Amygdala (tissue), 56 donors: ENCODE measurements at regions not wholly inside any gene's neighbourhood (a gene's known extent, or its start where the extent isn't known, plus 50 kb on each side); places are given as distances from the start of the nearest gene placed in this dataset.
"Not testable (repeated sequence)": the region's sequence is repeated elsewhere in the genome, so short reads cannot be mapped to it uniquely, and the experiment has no call there.

ENCODE experiments used
- DNase-seq, 56 donors: peaks; one replicate each; lab custom pipeline; 2025; lab: John Stamatoyannopoulos, UW

- DNase-seq, result no peak
These were observed 388.8 kb downstream of the ZFHX3 start for GRCh38 chr16:72658888-72659717.

- no peak for DNase-seq
These were observed 390.1 kb downstream of the ZFHX3 start for GRCh38 chr16:72657791-72658190.

GRCh38 chr16:72657164-72657563 is 390.8 kb downstream of the ZFHX3 start:
- no peak for DNase-seq

DNA sequence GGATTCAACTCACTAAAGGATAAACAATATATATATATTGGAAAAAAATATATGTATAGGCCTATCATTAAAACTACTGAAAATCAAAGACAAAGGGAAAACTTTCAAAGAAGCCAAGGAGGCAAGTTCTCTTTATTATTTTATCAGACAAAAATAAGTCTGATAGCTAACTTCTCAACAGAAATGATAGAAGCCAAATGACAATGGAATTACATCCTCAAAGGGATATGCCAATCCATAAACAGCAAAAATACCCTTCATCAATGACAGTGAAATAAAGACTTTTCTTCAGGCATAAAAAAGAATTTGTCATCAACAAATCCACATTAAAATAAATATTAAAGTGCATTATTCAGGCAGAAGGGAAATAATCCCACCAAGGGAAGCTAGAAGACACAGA is 393.4 kb downstream of the ZFHX3 start:
- DNase-seq, result no peak

DNA sequence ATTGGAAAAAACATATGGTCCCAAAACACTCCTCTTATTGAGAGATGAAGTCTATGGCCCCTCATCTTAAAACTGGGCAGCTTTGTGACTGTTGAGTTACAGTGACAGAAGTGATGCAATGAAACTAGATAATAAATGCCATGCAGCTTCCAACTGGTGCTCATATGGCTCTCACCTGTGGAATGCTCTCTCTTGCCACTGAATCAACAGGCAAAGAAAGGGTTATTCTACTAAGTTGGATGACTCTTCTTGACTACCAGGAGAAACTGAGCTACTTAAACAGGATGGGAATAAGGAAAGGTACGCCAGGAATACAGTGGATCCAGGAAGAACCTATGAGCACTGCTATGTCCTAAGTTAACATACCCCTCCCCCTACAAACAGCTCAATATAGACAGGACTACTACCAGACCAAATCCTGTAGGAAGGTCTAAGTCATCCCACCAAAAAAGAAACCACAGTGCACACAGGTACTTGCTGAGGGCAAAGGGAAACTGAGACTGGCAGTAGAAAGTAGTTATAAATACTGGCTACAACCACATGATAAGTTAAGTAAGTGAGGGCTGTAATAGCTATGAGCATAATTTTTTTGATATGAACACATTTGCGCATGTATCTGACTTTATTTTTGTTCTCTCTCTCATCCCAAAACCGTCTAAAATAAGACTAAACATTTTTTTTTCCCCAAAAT is 398.5 kb downstream of the ZFHX3 start:
- no peak for DNase-seq

- no peak for DNase-seq
These were observed 401.3 kb downstream of the ZFHX3 start for GRCh38 chr16:72646615-72647014.

DNA sequence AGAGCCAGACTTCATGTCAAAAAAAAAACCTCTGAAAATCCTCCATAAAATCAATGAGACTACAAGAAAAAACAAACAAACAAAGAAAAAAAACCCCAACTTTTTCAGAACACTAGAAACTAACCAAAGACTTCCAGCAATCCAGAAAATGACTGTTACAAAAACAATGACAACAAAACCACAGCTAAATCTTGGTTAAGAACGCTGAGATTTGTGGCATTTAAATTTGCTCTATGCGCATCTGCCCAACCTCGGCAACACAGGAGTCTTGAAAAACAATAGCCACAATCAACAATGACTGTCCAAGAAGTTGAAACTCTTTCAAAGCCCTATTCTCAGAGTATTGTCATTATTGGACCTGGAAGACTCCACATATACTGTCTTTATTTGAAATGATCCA is 402.4 kb downstream of the ZFHX3 start:
- no peak for DNase-seq

DNA sequence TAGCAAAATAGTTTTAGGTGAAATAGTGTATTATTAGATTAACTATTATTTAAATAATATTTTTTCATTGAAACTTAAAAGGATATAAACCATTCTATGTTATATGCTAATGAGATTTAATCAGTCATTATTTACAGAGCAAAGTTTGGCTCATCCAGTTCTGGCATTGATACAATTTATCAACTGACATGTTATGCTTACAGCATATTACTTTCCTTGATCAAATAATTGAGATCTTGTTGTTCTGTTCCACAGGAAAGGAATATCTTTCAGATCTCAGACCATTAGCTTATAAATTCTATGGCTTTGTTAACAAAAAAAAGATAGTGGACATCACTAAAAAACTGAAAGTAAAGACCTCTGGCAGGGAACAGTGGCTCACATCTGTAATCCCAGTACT is 403.0 kb downstream of the ZFHX3 start:
- DNase-seq, result no peak

- DNase-seq, result no peak
These were observed 408.4 kb downstream of the ZFHX3 start for GRCh38 chr16:72639494-72639893.

GRCh38 chr16:72637306-72637705 is 410.6 kb downstream of the ZFHX3 start:
- DNase-seq, result no peak

DNA sequence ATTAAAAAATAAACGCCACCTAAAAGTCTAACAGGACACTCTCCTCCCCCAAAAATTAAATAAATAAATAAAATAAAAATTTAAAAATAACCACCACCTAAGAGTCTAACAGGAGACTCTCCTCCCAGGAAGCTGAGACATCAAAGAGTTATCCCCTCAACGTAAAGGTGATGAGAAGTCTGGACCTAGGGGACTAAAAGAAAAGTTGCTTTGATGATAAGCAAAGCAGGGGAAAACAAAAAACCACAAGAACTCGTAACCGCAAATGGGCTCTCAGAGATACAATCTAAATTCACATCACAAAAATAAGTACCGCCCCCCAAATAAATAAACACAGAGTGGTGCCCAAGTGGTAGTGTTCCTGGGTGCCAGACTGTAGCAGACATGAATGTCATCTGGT is 412.2 kb downstream of the ZFHX3 start:
- no peak for DNase-seq

- DNase-seq, result no peak
These were observed 412.8 kb downstream of the ZFHX3 start for GRCh38 chr16:72635104-72635503.

DNA sequence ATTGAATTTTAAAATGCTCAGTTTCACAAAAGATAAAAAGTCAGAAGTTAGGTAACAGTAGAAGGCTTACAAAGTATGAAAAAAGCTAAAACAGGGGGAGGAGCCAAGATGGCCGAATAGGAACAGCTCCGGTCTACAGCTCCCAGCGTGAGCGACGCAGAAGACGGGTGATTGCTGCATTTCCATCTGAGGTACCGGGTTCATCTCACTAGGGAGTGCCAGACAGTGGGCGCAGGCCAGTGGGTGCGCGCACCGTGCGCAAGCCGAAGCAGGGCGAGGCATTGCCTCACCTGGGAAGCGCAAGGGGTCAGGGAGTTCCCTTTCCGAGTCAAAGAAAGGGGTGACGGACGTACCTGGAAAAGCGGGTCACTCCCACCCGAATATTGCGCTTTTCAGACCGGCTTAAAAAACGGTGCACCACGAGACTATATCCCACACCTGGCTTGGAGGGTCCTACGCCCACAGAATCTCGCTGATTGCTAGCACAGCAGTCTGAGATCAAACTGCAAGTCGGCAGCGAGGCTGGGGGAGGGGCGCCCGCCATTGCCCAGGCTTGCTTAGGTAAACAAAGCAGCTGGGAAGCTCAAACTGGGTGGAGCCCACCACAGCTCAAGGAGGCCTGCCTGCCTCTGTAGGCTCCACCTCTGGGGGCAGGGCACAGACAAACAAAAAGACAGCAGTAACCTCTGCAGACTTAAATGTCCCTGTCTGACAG is 420.6 kb downstream of the ZFHX3 start:
- not testable (repeated sequence) for DNase-seq

DNA sequence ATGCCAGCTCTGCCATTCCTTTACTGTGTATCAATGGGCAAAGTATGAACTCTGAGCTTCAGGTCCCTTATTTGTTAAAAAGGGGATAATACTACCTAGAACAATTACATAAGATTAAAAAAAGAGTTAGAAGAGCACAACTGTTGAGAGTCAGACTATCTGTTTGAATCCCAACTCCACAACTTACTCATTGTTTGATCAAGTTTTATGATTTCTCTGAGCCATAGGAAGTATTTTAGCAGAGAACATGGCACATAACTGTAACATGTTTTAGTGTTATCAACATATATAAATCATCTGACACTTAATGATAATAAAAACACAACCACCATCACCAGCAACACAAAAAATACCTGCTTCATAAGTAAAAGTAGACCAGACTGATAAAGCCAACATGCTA is 421.3 kb downstream of the ZFHX3 start:
- no peak for DNase-seq

DNA sequence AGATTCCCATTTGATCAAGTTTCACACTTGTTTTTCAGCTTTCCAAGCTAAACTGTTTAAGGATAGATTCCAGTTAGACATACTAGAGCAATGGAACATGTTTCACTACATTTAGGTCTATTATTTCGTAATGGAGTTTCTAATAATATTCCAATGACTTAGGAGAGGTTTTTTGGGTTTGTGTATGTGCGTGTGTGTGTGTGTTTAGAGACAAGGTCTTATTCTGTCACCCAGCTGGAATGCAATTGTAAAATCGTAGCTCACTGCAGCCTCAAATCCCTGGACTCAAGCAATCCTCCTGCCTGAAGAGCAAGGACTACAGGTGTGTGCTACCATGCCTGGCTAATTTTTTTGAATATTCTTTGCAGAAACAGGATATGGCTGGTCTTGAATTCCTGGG is 426.3 kb downstream of the ZFHX3 start:
- DNase-seq, result no peak

DNA sequence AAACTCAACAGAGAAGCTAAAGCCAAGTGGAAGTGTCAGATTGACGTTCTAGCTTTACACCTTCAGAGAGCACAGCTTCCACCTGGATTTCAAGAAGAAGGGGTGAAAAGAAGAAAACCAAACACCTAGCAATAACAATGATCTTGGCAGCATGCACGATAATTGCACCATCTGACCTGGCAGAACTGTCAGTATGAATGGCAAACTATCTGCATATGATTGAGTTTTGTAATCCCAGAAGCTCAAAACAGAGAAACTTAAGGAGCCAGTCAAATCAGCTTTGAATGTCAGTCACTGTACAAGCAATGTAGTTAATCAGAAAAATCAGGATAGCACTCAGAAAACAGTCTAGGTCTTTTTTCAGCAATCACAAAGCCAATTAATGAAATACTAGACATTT is 427.1 kb downstream of the ZFHX3 start:
- DNase-seq, result no peak

- DNase-seq, result no peak
These were observed 427.6 kb downstream of the ZFHX3 start for GRCh38 chr16:72620348-72620747.

- no peak for DNase-seq
These were observed 432.1 kb downstream of the ZFHX3 start for GRCh38 chr16:72615856-72616255.

GRCh38 chr16:72612718-72613117 is 435.2 kb downstream of the ZFHX3 start:
- no peak for DNase-seq

DNA sequence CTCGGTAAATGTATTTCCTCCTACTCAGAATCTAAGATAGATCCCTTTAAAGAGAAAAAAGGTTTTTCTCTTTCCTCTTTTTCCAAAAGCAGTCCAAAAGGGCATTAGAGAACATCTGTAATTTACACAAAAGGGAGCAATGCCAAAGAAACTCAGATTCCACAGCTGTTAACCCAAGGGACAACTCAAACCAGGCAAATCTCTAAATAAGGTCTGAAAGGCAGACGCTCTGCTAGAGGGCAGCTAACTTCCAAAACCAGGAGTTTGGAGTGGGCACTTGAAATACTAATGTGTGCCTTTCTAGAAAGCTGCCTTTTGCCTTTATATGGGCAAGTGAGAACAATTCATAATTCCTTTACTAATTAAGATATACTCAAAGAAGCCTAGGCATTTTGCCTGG is 435.7 kb downstream of the ZFHX3 start:
- DNase-seq, result no peak

DNA sequence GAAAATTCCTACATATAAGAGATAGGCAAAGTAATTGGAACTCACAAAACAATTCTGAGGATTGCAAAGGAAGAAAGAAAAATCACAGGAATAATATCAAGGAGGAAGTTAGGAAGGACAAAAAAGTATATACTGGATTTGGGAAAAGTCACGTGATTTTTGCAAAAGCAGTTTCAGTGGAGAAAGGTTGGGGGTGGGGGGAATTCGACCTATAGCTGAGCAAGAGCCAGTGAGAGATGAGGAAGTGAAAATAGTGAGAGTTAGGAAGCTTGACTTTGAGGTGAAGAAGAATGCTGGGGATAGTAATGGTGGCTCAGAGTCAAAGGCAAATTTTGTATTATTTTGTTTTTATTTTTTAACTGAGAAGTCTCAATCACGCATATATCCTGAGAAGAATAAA is 438.0 kb upstream of the PMFBP1 start:
- DNase-seq, result no peak

DNA sequence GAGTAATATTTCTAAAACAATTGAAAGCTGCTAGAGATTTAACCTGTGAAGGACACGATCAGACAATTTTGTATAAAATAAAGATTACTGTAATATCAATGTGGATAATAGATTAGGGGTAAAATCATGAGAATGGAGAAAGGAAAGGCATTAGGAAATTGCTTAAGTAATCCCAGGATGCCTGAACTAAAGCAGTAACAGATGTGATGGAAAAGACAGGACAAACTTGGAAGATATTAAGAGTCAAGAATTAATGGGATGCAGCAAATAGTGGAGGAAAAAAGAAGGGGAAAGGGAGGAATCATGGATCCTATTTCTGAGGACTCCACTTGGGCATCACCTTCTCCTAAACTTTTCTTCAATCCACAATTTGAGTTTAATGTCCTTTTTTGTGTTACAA is 437.1 kb upstream of the PMFBP1 start:
- DNase-seq, result no peak
